BLaER1 (cell line): ENCODE measurements at regions not wholly inside any gene's neighbourhood (a gene's known extent, or its start where the extent isn't known, plus 50 kb on each side); places are given as distances from the start of the nearest gene placed in this dataset.
"Not testable (repeated sequence)": the region's sequence is repeated elsewhere in the genome, so short reads cannot be mapped to it uniquely, and the experiment has no call there.

Experiments
- H3K27ac ChIP-seq: shearing (Covaris generic); formaldehyde crosslinking; 2 replicates; pipeline ENCODE4 v1.8.1; 2022
- H3K27me3 ChIP-seq: shearing (Covaris generic); formaldehyde crosslinking; 2 replicates; pipeline ENCODE4 v1.8.1; 2022
- H3K36me3 ChIP-seq: shearing (Covaris generic); formaldehyde crosslinking; 2 replicates; pipeline ENCODE4 v1.8.1; 2022
- H3K4me1 ChIP-seq: shearing (Covaris generic); formaldehyde crosslinking; 2 replicates; pipeline ENCODE4 v1.8.1; 2022
- H3K4me2 ChIP-seq: shearing (Covaris generic); formaldehyde crosslinking; 2 replicates; pipeline ENCODE4 v1.8.1; 2022
- H3K4me3 ChIP-seq: shearing (Covaris generic); formaldehyde crosslinking; 2 replicates; pipeline ENCODE4 v1.8.1; 2022
- H3K9ac ChIP-seq: shearing (Covaris generic); formaldehyde crosslinking; 2 replicates; pipeline ENCODE4 v1.8.1; 2022
- H3K9me3 ChIP-seq: shearing (Covaris generic); formaldehyde crosslinking; 2 replicates; pipeline ENCODE4 v1.8.1; 2022
- H4K20me1 ChIP-seq: shearing (Covaris generic); formaldehyde crosslinking; 2 replicates; pipeline ENCODE4 v1.8.1; 2022
- Cebpa-rat ChIP-seq: shearing (Covaris generic); IDR thresholded peaks from 2 replicates; pipeline ENCODE4 v1.8.1; 2022

DNA sequence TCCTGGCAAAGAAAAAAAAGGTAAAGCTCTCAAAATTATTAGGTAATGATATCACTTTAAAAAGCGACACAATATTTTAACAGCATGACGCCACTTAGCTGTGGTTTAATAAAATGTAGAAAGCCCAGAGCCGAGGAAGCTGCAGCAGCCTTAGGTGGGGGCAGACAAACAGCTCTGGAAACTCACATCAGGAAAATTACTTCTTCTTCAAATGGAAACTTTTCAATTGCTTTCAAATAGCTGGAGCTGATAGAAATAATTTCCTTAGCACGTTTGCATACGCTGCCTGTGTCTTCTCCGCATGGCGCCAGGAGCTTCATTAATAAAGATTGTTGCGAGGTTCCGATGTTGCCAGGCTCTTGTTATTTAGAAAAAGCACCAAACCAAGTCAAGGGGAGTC lies 835.3 kb upstream of the EEF2KMT start:
- Histone ChIP-seq H3K36me3 (no peaks in the 10 kb centered on the region), H3K9me3 (peaks cover 19% of the 10 kb centered on the region), H3K4me2 (no peak overlapping the region), H3K4me3 (no peak overlapping the region), H4K20me1 (no peaks in the 10 kb centered on the region), H3K4me1 (no peaks in the 10 kb centered on the region), H3K27ac (no peak overlapping the region), H3K27me3 (no peaks in the 10 kb centered on the region), H3K9ac (no peak overlapping the region)
- TF ChIP-seq Cebpa-rat, result no peak

DNA sequence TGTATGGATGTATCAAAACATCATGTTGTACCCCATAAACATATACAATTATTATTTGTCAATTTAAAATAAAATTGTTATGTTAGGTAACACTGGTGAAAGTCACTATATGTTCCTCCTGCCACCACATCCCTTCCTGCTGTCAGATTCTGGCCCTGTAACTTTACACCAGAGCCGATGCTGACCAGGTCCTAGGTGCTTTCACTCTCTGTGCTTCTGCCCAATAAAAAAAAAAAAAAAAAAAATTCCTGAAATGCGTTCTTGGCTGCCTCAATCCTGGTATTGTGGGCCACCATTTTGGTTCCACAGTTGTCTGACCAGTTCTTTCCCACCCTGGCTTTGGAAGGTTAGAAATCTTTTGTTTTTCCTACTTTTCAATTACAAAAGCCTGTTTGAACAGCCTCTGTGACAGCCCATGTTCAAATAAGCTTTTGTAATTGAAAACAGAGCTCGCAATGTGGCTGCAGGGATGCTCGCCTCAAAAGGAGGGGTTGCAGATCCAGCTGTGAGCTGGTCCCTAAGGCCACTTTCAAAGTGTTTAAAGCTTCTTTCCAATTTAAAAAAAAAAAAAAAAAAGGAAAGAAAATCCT lies 831.0 kb upstream of the EEF2KMT start:
- no peak overlapping the region for H3K4me3 ChIP-seq
- H4K20me1 ChIP-seq, result no peaks in the 10 kb centered on the region
- no peak overlapping the region for H3K27ac ChIP-seq
- no peak overlapping the region for H3K9ac ChIP-seq
- H3K4me1 ChIP-seq, result peaks cover 4% of the 10 kb centered on the region
- no peaks in the 10 kb centered on the region for H3K27me3 ChIP-seq
- H3K36me3 ChIP-seq, result no peaks in the 10 kb centered on the region
- H3K4me2 ChIP-seq, result no peak overlapping the region
- TF ChIP-seq Cebpa-rat, result no peak
- no peaks in the 10 kb centered on the region for H3K9me3 ChIP-seq

DNA sequence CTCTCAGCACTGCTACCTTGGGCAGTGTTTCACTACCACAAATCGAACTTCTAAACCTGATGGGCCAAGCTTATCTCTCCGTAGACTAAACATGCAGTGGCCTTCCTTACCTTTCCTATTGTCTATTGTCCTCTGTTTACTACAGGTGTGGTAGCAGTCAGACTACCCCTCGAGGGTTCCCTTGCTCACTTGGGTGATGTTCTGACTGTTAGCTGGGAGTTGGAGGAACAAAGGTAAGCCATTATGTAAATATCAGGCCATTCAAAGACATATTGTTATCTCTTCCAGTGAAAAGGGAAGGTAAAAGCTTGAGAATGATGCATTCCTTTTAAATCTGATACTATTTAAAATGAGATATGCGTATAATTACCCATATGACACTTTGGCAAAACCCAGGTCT lies 828.3 kb upstream of the EEF2KMT start:
- Histone ChIP-seq H3K4me2 (no peak overlapping the region), H3K27me3 (no peaks in the 10 kb centered on the region), H3K4me3 (no peak overlapping the region), H4K20me1 (no peaks in the 10 kb centered on the region), H3K9me3 (no peaks in the 10 kb centered on the region), H3K4me1 (peaks cover 21% of the 10 kb centered on the region), H3K36me3 (no peaks in the 10 kb centered on the region), H3K9ac (no peak overlapping the region), H3K27ac (no peak overlapping the region)
- TF ChIP-seq Cebpa-rat, result no peak

DNA sequence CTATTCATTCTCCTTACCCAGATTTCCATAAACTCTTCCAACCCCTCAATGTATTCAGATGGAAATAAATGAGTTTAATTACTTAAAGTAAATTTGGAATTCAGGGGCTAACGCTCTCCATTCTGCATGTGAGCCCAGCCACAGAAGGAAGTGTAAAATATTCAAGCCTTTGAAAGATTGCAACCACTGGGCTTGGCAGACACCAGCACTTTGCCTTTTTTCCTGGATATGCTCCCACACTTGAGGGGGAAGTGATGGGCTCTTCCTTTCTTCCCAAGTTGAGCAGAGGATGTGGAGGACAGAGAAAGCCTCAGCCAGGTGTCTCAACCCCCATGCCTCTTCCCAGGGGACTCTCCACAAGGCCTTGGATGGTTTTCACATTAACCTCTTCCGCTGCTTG lies 825.1 kb upstream of the EEF2KMT start:
- H3K4me1 ChIP-seq, result peaks cover 21% of the 10 kb centered on the region
- peak overlapping the region; percentile 48 for H3K4me2 ChIP-seq
- H3K36me3 ChIP-seq, result no peaks in the 10 kb centered on the region
- no peak for TF ChIP-seq Cebpa-rat
- H4K20me1 ChIP-seq, result no peaks in the 10 kb centered on the region
- no peaks in the 10 kb centered on the region for H3K27me3 ChIP-seq
- H3K4me3 ChIP-seq, result no peak overlapping the region
- H3K9me3 ChIP-seq, result no peaks in the 10 kb centered on the region
- H3K27ac ChIP-seq, result no peak overlapping the region
- H3K9ac ChIP-seq, result no peak overlapping the region

DNA sequence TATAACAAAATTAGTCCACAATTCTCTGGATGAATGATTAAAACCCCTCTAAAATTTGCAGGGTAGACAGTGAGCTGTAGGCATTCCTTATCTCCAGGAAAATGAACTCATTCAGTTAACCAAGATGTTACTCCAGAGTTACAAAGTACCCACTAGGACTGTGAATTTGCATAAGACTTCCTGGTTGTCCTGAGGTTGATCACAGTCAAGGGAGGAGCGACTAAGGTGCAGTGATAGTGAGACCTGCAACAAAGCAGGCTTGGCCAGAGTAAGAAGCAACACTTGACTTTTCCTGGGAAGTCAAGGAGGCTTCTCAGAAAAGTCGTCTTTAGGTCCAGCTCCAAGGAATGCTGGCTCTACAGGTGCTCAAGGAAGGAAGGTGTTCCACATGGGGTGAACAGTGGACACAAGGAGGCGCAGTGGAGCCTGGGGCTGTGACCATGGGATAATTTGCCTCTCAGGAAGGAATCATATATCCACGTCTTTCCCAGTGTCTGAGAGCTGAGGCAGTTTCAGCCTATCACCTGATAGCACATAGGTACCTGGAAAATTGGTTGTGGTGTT lies 821.1 kb upstream of the EEF2KMT start:
- Histone ChIP-seq H4K20me1 (no peaks in the 10 kb centered on the region), H3K27me3 (no peaks in the 10 kb centered on the region), H3K9me3 (no peaks in the 10 kb centered on the region), H3K9ac (no peak overlapping the region), H3K4me3 (no peak overlapping the region), H3K4me2 (no peak overlapping the region), H3K27ac (no peak overlapping the region), H3K36me3 (no peaks in the 10 kb centered on the region), H3K4me1 (peaks cover 23% of the 10 kb centered on the region)
- TF ChIP-seq Cebpa-rat, result no peak

DNA sequence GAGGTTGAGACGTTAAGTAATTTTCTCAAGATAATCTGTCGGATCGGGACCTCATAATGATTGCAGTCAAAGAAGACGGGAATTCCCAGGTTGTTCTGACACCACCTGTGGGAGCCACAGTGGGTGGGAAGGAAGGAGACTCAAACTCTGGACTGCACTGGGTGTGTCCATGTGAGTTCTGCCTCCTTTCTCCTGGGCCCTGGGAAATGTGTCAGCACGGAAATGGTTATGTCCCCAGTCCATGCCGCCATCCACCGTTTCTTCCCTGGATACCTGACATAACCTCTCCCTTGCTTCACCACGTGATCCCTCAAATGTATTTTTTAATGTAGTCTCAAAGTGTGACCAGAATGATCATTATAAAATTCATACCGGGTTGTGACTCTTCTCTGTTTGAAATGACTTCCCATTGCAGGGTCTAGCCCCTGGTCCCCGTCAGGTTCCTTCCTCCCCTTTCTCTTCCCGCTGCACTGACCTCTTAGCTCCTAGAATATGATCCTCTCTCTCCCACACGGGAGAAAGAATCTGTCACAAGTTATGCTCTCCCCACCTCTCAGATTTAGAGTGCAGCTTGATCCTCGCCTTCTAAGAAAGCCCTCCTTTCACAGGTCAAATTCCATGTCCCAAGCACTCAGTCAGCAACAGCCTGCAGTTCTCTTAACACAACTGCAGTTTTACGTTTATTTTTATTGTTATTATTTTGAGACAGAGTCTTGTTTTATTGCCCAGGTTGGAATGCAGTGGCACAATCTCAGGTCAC lies 820.0 kb upstream of the EEF2KMT start:
- Histone ChIP-seq H3K4me1 (peaks cover 12% of the 10 kb centered on the region), H3K27ac (no peak overlapping the region), H3K9ac (no peak overlapping the region), H4K20me1 (no peaks in the 10 kb centered on the region), H3K9me3 (no peaks in the 10 kb centered on the region), H3K4me2 (no peak overlapping the region), H3K27me3 (no peaks in the 10 kb centered on the region), H3K4me3 (no peak overlapping the region), H3K36me3 (no peaks in the 10 kb centered on the region)
- no peak for TF ChIP-seq Cebpa-rat

DNA sequence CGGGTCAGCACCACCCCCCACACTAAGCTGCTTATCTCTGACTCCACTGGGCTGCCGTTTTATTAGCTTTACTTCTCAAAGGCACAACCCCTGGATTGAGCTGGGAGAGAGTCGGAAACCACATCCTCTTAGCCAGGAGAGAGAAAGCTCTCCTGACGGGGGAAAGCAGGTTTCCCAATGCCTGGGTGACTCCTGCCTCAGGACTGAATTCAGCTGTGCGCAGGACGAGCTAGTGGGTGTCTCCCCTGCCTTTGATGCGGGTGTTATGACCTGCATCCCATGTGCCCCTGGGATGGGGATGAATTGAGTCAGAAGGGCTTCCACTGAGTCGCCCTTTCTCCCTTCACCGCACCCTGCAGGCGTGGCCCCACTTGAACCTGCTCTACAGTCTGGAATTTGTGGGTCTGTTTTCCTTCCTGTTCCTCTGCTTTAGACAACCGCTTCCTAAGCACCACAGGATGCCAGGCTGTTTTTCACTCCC lies 819.2 kb upstream of the EEF2KMT start:
- Histone ChIP-seq H3K36me3 (no peaks in the 10 kb centered on the region), H3K27me3 (no peaks in the 10 kb centered on the region), H4K20me1 (no peaks in the 10 kb centered on the region), H3K4me3 (no peak overlapping the region), H3K4me1 (peaks cover 5% of the 10 kb centered on the region; the same call in 1 of the 2 replicates), H3K4me2 (no peak overlapping the region), H3K9ac (no peak overlapping the region), H3K9me3 (no peaks in the 10 kb centered on the region), H3K27ac (no peak overlapping the region)
- TF ChIP-seq Cebpa-rat, result no peak

DNA sequence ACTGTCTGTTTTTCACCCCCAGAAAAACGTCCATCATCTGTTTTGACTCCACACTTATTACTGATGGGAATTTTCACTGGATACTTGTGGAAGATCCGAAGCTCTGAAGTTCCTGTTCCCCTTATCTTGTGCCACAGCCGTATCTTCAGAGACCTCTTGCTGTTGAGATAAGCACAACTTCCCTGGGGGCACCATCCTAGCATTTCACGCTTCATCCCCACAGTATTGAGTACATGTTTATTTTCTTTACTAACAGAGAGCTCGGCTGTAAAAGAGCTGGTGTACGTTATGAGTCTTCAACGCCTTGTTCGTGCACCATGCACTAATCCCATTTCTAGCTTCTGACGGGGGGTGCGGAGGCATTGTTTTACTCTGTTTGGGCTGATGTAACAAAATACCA lies 813.6 kb upstream of the EEF2KMT start:
- H3K27me3 ChIP-seq, result no peaks in the 10 kb centered on the region
- H4K20me1 ChIP-seq, result no peaks in the 10 kb centered on the region
- no peak overlapping the region for H3K27ac ChIP-seq
- no peak overlapping the region for H3K9ac ChIP-seq
- no peak for TF ChIP-seq Cebpa-rat
- H3K4me2 ChIP-seq, result no peak overlapping the region
- H3K9me3 ChIP-seq, result no peaks in the 10 kb centered on the region
- H3K4me1 ChIP-seq, result no peaks in the 10 kb centered on the region
- no peaks in the 10 kb centered on the region for H3K36me3 ChIP-seq
- no peak overlapping the region for H3K4me3 ChIP-seq

DNA sequence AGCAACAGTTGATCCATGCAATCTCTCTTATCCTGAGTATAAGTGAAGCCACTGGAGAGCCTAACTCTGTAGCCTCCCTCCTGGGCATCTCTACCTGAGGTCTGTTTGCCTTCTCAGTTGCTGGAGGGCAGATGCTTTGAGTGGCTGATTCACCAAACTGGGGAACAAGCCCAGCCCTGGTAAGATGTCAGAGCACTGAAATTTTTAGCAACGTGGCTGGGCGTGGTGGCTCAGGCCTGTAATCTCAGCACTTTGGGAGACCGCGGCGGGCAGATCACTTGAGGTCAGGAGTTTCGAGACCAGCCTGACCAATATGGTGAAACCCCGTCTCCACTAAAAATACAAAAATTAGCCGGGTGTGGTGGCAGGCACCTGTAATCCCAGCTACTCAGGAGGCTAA lies 812.0 kb upstream of the EEF2KMT start:
- not testable (repeated sequence) for H3K27ac ChIP-seq, H3K9me3 ChIP-seq, H3K27me3 ChIP-seq, H3K4me1 ChIP-seq, H4K20me1 ChIP-seq, H3K36me3 ChIP-seq, H3K9ac ChIP-seq, H3K4me2 ChIP-seq, H3K4me3 ChIP-seq

DNA sequence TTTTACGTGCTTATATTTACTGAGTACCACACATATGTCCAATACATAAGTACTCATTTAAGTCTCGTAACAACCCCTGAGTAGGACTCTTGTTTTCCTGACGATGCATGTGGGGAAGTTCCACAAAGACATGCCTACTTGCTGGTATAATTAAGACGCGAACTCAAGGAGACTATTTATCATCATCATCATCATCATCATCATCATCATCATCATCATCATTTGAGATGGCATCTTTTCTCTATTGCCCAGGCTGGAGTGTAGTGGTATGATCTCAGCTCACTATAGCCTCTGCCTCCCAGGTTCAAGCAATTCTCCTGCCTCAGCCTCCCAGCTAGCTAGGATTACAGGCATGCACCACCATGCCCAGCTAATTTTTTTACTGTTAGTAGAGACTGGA lies 809.9 kb upstream of the EEF2KMT start:
- no peak for TF ChIP-seq Cebpa-rat
- Histone ChIP-seq H3K4me3 (no peak overlapping the region), H3K36me3 (no peaks in the 10 kb centered on the region), H3K4me2 (no peak overlapping the region), H3K27ac (no peak overlapping the region), H3K9ac (no peak overlapping the region), H3K4me1 (no peaks in the 10 kb centered on the region), H3K27me3 (no peaks in the 10 kb centered on the region), H3K9me3 (no peaks in the 10 kb centered on the region), H4K20me1 (no peaks in the 10 kb centered on the region)
